GM10266 (cell line): ENCODE measurements at regions not wholly inside any gene's neighbourhood (a gene's known extent, or its start where the extent isn't known, plus 50 kb on each side); places are given as distances from the start of the nearest gene placed in this dataset.

ENCODE experiments used
- DNase-seq: peaks from one replicate; pipeline ENCODE4 v3.0.0; 2012; ENCODE audit errors: extremely low spot score
- TF ChIP-seq, protein P1 (sequence below): IDR thresholded peaks from 2 replicates; pipeline ENCODE4 v1.5.1; 2012; ENCODE audit warnings: mild to moderate bottlenecking, low read depth; ENCODE audit not compliant: control insufficient read depth, insufficient read depth; ENCODE audit errors: missing control alignments

DNA sequence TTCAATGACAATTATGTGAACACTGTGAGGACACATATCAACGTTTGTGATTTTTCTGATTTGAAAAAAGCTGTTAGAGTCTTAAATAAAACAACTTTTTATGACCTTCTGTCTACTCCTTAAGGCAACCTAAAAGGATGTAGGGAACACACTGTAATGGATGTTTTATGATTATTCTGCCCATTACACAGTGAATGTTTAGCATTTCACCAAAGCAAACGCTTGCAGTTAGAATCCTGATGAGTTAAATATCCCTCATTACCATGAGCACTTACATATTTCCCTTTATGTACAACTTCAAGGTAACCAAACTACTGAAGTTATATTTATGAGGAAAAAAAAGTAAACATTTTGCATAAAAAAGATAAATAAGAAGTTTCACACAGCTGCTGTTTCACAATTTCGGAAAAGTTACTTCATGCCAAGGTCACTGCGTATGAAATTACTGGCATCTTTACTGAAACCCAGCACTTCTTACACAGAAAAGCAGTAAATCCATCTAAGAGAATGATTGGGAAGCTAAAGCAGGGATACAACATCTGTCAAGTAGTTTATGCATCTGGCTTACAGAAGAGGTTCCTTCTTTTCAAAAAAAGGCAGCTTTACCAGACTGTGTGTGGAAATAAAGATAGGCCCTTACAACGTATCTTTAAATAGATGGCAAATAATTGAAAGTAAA is 733.7 kb upstream of the ATXN8OS start:
- no peak for DNase-seq
- TF ChIP-seq, protein P1, sequence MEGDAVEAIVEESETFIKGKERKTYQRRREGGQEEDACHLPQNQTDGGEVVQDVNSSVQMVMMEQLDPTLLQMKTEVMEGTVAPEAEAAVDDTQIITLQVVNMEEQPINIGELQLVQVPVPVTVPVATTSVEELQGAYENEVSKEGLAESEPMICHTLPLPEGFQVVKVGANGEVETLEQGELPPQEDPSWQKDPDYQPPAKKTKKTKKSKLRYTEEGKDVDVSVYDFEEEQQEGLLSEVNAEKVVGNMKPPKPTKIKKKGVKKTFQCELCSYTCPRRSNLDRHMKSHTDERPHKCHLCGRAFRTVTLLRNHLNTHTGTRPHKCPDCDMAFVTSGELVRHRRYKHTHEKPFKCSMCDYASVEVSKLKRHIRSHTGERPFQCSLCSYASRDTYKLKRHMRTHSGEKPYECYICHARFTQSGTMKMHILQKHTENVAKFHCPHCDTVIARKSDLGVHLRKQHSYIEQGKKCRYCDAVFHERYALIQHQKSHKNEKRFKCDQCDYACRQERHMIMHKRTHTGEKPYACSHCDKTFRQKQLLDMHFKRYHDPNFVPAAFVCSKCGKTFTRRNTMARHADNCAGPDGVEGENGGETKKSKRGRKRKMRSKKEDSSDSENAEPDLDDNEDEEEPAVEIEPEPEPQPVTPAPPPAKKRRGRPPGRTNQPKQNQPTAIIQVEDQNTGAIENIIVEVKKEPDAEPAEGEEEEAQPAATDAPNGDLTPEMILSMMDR, result no peak

DNA sequence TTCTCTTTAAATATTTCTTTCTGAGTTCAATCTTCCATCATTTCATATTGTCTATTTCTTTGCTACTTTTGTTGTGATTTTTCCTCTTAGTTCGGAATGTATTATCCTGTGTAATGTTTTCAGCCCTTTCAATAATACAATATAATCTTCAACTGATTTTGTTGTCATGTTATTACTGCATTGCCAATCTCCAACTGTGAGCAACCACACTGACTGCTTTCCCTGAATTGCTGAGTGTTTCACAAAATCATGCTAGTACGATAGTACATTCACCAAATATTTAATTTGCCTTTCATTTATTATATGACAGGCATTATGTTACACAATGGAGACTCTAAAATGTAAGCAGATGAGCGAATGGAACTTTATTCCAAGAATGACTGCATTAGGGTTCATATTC is 744.3 kb upstream of the ATXN8OS start:
- TF ChIP-seq, protein P1, result no peak
- no peak for DNase-seq

DNA sequence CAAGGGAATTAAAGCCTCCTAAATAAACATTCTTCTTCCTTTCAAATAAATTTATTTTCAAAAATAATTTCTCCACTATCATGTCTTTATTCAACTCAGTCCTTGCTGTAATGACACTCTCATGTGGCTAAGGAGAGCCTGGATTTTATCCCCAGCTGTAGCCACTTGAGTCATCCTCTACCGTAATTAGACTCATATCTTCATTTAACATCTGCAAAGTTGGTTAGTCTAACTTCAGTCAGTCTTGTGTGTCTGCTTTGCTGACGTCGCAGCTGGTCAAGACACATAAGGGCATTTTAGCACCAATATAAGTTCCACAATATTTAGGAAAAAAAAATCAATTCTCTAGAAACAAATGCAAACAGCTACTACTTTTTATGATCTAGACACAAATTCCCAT is 776.4 kb upstream of the ATXN8OS start:
- TF ChIP-seq, protein P1, result no peak
- no peak for DNase-seq

DNA sequence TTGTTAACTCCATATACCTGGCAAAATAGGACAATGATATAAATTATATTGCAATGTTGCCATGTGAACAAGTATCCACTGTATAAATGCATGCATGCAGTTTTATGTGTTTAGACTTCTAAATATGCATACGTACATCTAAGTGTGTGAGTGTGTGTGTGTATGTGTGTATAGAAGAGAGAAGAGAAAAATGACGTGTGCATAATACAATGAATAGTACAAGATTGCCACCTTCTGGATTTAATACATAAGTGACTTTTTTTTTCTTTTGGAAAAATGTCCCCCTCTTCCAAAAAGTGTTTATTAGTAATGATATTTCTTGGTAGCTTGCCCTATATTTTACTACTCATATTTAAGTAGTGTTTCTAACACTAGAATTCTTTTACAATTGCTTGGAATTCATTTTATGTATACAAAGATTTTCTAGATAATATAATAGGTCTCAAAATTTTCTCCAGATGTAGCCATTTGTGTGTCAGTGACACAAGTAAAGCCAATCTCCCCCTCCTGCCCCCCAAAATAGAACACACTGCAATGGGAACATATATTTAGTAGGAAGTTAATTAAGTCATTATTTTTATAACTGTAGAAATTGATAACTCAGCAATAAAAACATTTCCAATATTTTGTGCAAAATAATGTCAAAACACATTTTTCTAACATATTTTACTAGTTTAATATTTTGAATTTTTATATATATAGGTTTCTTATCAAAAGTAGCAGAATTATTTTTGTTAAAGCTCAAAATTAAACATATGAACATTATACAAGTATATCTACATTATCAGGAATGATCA is 783.3 kb upstream of the ATXN8OS start:
- DNase-seq, result no peak
- TF ChIP-seq, protein P1, result no peak

DNA sequence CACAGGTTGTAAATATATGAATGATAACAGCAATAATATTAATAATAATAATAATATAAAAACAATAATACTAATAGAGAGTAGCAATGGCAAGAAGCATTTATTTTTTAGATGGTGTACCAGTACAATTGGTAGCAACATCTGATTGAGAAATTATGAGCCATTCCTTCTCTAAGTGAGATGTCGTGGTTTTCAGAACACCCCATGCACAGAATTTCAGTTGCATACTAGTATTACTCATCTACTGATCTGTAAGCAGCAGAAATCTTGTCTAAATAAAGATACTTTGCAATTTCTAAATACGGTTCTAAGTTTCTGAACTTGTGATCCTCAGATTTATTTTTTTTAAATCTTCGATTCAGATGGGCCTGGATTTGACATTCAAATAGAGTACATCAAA is 788.0 kb upstream of the ATXN8OS start:
- TF ChIP-seq, protein P1, result no peak
- no peak for DNase-seq

DNA sequence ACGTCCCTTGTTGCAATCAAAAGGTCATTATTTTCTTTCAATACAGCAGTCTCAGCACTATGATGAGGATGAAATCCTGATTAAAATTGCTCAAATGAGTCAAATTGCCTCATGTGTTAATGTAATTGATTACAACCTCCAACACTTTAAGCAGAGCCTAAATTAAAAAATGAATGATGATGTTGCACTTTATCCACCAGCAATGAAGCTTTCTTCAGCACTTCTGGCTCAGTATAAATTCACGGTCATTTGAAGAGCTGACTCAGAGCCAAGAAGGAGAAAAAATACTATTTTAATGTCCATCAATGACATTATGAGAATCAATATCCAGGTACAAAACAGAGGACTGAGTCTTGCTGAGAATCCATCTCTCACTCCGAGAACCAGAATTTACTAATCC is 792.6 kb upstream of the ATXN8OS start:
- no peak for DNase-seq
- TF ChIP-seq, protein P1, result no peak

DNA sequence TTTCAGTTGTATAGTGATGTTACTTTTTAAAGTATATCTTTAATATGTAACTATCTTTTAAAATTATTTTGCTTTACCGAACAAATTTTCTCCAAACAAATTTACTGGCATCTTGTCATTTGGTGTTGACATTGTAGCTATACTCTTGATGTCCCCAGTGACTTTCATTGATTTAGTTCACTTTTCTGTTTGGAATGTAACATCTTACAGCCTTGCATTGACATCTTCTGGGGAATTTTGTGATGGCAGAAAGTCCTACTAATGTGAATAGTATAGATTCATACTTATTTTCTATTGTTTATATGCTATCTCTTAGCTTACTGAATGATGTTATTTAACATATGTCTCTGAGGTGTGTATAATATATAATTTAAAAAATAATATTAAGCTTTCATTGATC is 800.9 kb upstream of the ATXN8OS start:
- TF ChIP-seq, protein P1, result no peak
- DNase-seq, result no peak
